ENCODE measurements at regions not wholly inside any gene's neighbourhood (a gene's known extent, or its start where the extent isn't known, plus 50 kb on each side); places are given as distances from the start of the nearest gene placed in this dataset.

DNA sequence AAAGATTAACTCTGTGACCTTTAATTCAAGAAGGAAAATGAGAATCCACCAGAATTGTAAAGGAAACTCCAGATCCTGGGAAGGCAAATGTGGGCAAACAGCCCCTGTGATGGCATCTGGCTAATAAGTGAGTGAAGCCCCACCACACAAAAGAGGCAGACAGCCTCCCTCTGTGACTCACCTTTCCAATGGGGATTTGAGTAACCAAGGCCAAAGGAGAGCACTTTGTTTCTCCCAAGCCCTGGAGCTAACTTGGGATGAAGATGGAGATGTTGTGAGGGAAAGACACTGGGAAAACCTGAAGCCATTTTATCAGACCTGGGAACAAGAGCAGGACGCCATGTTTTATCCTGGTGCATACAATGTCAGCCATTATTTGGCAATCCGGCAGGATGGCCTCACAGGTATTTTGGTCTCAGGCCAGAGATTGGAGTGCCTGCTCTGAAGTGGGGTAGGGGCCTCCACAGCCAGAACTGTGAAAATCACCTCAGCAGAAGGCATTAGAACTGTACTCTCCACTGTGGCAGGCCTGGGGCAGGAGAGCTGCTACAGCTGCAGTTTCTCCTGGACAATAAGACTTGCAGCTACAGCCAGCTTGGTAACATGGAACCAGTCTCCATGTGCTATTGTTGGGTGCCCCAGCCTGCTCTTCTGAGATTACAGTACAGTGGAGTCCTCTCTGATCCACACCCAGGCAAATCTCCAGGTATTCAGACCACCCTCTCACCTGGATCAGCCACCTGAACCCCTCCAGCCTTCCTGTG, 96.6 kb upstream of the PCED1B start:
- H4K20me1 ChIP-seq (ENCODE audit: insufficient read depth, low read length): no peaks in the 10 kb centered on the region
- no peak overlapping the region for H3K27ac ChIP-seq (ENCODE audit: extremely low read length, insufficient read depth, low read length)
- H3K4me2 ChIP-seq (ENCODE audit: low read depth, low read length): no peak overlapping the region; the same call in 1 of the 2 replicates
- POLR2A ChIA-PET: no interaction called here
- no peak overlapping the region for H2AFZ ChIP-seq (ENCODE audit: low read length)
- no TSS peak for BruUV-seq (replicated peaks)
- H3K4me3 ChIP-seq (replicated peaks in 1 of 3; ENCODE audit: insufficient read depth in 1 of 3, low read depth in 2 of 3, low read length in 3 of 3): no peak overlapping the region
- H3K4me1 ChIP-seq (ENCODE audit: insufficient read depth, low read length): peaks cover 10% of the 10 kb centered on the region; the same call in 1 of the 2 replicates
- CTCF ChIA-PET (ENCODE audit: low intra/inter-chr PET ratio, low total read pairs): interaction anchor here (1.8 kb wide), 1 partner anchor 640 kb away, joined by 9 read pairs; no protein-coding TSS in a partner anchor
- ATAC-seq: peak; percentile 38
- DNase-seq (ENCODE audit: low spot score): no peak
- FAIRE-seq: no peak
- no peak overlapping the region for H3K9ac ChIP-seq (ENCODE audit: insufficient read depth, low read depth, low read length)
- no peaks in the 10 kb centered on the region for H3K9me3 ChIP-seq (ENCODE audit: low read length)
- H3K79me2 ChIP-seq (ENCODE audit: insufficient read depth, low read length): no peaks in the 10 kb centered on the region
- no peak for TF ChIP-seq ZNF431 (CRISPR knock-in tag; IDR thresholded peaks at IDR 0.05; ENCODE audit: borderline replicate concordance, low read depth)
- TF ChIP-seq FOSL2 (CRISPR knock-in tag; IDR thresholded peaks at IDR 0.05): 0 out of 2 replicates have a peak, but pooled peaks have one; percentile 11
- H3K27me3 ChIP-seq (ENCODE audit: control insufficient read depth in 1 of 2, insufficient read depth in 2 of 2, low read length in 2 of 2): 0 out of 5 replicates have a peak, but pooled peaks cover 0 to 5% of the 10 kb centered on the region in 2 experiments
- no peaks in the 10 kb centered on the region for H3K36me3 ChIP-seq (replicated peaks in 1 of 2; ENCODE audit: control insufficient read depth in 1 of 2, insufficient read depth in 2 of 2, low read length in 2 of 2)
- intact Hi-C loops (cut with micrococcal nuclease; ENCODE audit: unreplicated experiment) (no loop called here), in situ Hi-C loops (cut with HindIII; ENCODE audit: extremely low pct_ligation_motif_present, low pct_unique_long_range_greater_than_20kb) (no loop called here)
- WGBS (ENCODE audit: low lambda C conversion rate): 35% methylated on average over 2 of the region's 2 CpGs

DNA sequence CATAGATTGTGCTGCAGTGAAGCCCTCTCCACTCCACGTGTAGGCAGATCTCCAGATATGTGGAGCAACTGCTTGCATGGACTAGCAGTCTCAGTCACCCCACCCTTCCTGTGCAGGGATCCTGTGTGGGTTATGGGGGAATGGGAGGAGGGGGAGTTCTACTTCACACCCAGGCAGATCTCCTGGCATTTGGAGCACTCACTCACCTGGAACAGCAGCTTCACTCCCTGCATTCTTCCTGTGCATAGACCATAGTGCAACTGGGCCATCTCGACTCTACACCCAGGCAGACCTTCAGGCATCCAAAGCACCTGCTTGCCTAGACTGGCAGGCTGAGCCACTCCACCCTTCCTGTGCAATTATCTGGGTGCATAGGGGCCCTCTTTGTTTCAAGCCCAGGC, 96.0 kb upstream of the PCED1B start:
- CTCF ChIA-PET (ENCODE audit: low intra/inter-chr PET ratio, low total read pairs): interaction anchor here (0.6 to 1.8 kb wide), 3 partner anchors 308 to 641 kb away, joined by 3 to 9 read pairs (median 6); no protein-coding TSS in a partner anchor
- FAIRE-seq (no peak), DNase-seq (ENCODE audit: low spot score) (no peak), ATAC-seq (peak; percentile 53)
- no peak overlapping the region for H3K4me3 ChIP-seq (replicated peaks in 1 of 3; ENCODE audit: insufficient read depth in 1 of 3, low read depth in 2 of 3, low read length in 3 of 3)
- H3K27ac ChIP-seq (ENCODE audit: extremely low read length, insufficient read depth, low read length): no peak overlapping the region
- H4K20me1 ChIP-seq (ENCODE audit: insufficient read depth, low read length): no peaks in the 10 kb centered on the region
- TF ChIP-seq, protein P1, sequence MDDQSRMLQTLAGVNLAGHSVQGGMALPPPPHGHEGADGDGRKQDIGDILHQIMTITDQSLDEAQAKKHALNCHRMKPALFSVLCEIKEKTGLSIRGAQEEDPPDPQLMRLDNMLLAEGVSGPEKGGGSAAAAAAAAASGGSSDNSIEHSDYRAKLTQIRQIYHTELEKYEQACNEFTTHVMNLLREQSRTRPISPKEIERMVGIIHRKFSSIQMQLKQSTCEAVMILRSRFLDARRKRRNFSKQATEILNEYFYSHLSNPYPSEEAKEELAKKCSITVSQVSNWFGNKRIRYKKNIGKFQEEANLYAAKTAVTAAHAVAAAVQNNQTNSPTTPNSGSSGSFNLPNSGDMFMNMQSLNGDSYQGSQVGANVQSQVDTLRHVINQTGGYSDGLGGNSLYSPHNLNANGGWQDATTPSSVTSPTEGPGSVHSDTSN (CRISPR knock-in tag; IDR thresholded peaks at IDR 0.05; ENCODE audit: borderline replicate concordance): no peak
- no peak for TF ChIP-seq SMAD9 (CRISPR knock-in tag; IDR thresholded peaks at IDR 0.05)
- TF ChIP-seq, protein P2, sequence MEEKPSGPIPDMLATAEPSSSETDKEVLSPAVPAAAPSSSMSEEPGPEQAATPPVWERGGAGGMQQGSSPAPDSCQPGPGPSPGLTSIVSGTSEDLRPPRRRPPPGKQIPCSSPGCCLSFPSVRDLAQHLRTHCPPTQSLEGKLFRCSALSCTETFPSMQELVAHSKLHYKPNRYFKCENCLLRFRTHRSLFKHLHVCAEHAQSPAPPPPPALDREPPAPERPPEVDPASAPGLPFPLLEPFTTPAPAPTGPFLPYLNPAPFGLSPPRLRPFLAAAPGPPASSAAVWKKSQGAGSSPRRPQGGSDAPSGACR (CRISPR knock-in tag; IDR thresholded peaks at IDR 0.05): no peak
- no peak for TF ChIP-seq ZNF577 (CRISPR knock-in tag; IDR thresholded peaks at IDR 0.05; ENCODE audit: borderline replicate concordance, low read depth)
- TF ChIP-seq KAT2B (IDR thresholded peaks at IDR 0.05; ENCODE audit: borderline replicate concordance, low read depth, low read length): no peak
- TF ChIP-seq, protein P3, sequence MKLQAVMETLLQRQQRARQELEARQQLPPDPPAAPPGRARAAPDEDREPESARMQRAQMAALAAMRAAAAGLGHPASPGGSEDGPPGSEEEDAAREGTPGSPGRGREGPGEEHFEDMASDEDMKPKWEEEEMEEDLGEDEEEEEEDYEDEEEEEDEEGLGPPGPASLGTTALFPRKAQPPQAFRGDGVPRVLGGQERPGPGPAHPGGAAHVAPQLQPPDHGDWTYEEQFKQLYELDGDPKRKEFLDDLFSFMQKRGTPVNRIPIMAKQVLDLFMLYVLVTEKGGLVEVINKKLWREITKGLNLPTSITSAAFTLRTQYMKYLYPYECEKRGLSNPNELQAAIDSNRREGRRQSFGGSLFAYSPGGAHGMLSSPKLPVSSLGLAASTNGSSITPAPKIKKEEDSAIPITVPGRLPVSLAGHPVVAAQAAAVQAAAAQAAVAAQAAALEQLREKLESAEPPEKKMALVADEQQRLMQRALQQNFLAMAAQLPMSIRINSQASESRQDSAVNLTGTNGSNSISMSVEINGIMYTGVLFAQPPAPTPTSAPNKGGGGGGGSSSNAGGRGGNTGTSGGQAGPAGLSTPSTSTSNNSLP (IDR thresholded peaks at IDR 0.05; ENCODE audit: low read depth, low read length): no peak
- no peak overlapping the region for H3K9ac ChIP-seq (ENCODE audit: insufficient read depth, low read depth, low read length)
- no TSS peak for BruUV-seq (replicated peaks)
- POLR2A ChIA-PET: interaction anchor here (1.0 kb wide), 1 partner anchor 626 kb away, joined by 3 read pairs; no protein-coding TSS in a partner anchor
- no peak overlapping the region for H2AFZ ChIP-seq (ENCODE audit: low read length)
- in situ Hi-C loops (cut with HindIII; ENCODE audit: extremely low pct_ligation_motif_present, low pct_unique_long_range_greater_than_20kb): no loop called here
- peaks cover 10% of the 10 kb centered on the region; the same call in 1 of the 2 replicates for H3K4me1 ChIP-seq (ENCODE audit: insufficient read depth, low read length)
- H3K27me3 ChIP-seq (ENCODE audit: control insufficient read depth in 1 of 2, insufficient read depth in 2 of 2, low read length in 2 of 2): 0 out of 5 replicates have a peak, but pooled peaks cover 0 to 4% of the 10 kb centered on the region in 2 experiments
- intact Hi-C loops (cut with micrococcal nuclease; ENCODE audit: unreplicated experiment): no loop called here
- H3K36me3 ChIP-seq (replicated peaks in 1 of 2; ENCODE audit: control insufficient read depth in 1 of 2, insufficient read depth in 2 of 2, low read length in 2 of 2): no peaks in the 10 kb centered on the region
- 33% methylated on average over 1 of the region's 2 CpGs for WGBS (ENCODE audit: low lambda C conversion rate)
- no peaks in the 10 kb centered on the region for H3K79me2 ChIP-seq (ENCODE audit: insufficient read depth, low read length)
- no peaks in the 10 kb centered on the region for H3K9me3 ChIP-seq (ENCODE audit: low read length)
- no peak overlapping the region for H3K4me2 ChIP-seq (ENCODE audit: low read depth, low read length)

All from HepG2 (cell line).